H1 (cell line): ENCODE measurements at regions not wholly inside any gene's neighbourhood (a gene's known extent, or its start where the extent isn't known, plus 50 kb on each side); places are given as distances from the start of the nearest gene placed in this dataset.

Source experiments
- CTCF ChIA-PET: fragments of 300-600 bp; sonication (Branson Sonifier 250); formaldehyde crosslinking; loops from one replicate; lab custom pipeline; 2021; ENCODE audit not compliant: partially characterized antibody; lab: Charles Lee
- POLR2A ChIA-PET: fragments of 300-600 bp; sonication (Branson Sonifier 250); formaldehyde crosslinking; loops from one replicate; lab custom pipeline; 2021; ENCODE audit warnings: inconsistent platforms; ENCODE audit not compliant: partially characterized antibody; lab: Charles Lee
- DNase-seq, 2 experiments: peaks; one replicate each; pipeline versions ENCODE4 v3.0.0 to v3.0.0-alpha.2; 2010 to 2022; ENCODE audit warnings: low spot score in 2 of 2, low read depth in 1 of 2, mixed read lengths in 1 of 2
- FAIRE-seq: peaks from 2 replicates; lab custom pipeline; 2011; peaks lifted over from hg19 to GRCh38; lab: Jason Lieb, UNC
- H2AFZ ChIP-seq: 2 replicates; pipeline ENCODE4 v1.8.1; 2012; ENCODE audit warnings: low read length, inconsistent platforms
- H2AK5ac ChIP-seq: 2 replicates; pipeline ENCODE4 v1.6.1; 2013; ENCODE audit warnings: low read depth, low read length
- H2BK120ac ChIP-seq: replicated peaks from 2 replicates; pipeline ENCODE3; 2013; ENCODE audit warnings: low read depth, low read length, inconsistent platforms
- H2BK12ac ChIP-seq: 2 replicates; pipeline ENCODE4 v1.6.1; 2013; ENCODE audit warnings: low read depth, low read length
- H2BK15ac ChIP-seq: 2 replicates; pipeline ENCODE4 v1.6.1; 2013; ENCODE audit warnings: low read length
- H2BK20ac ChIP-seq: 2 replicates; pipeline ENCODE4 v1.6.1; 2013; ENCODE audit warnings: low read length
- H2BK5ac ChIP-seq: 2 replicates; pipeline ENCODE4 v1.6.1; 2013; ENCODE audit warnings: low read depth, low read length
- H3K14ac ChIP-seq: 2 replicates; pipeline ENCODE4 v1.6.1; 2013; ENCODE audit warnings: inconsistent platforms; ENCODE audit not compliant: insufficient read length
- H3K18ac ChIP-seq: 2 replicates; pipeline ENCODE4 v1.6.1; 2013; ENCODE audit warnings: low read length; ENCODE audit errors: extremely low read depth
- H3K23ac ChIP-seq: 2 replicates; pipeline ENCODE4 v1.6.1; 2013; ENCODE audit warnings: inconsistent platforms; ENCODE audit not compliant: insufficient read length
- H3K23me2 ChIP-seq: 2 replicates; pipeline ENCODE4 v1.6.1; 2013; ENCODE audit warnings: low read depth, low read length
- H3K27ac ChIP-seq: 2 replicates; pipeline ENCODE4 v1.6.1; 2011; ENCODE audit warnings: low read depth, low read length, inconsistent platforms
- H3K27me3 ChIP-seq, 4 experiments: replicated peaks in 1 of 4; 1 replicate in 1 of 4; 2 replicates in 3 of 4; pipeline versions ENCODE4 v1.6.1 to v1.8.1; 2011 to 2013; ENCODE audit warnings: low read length in 3 of 4, mild to moderate bottlenecking in 3 of 4, inconsistent platforms in 2 of 4, mixed read lengths in 2 of 4, moderate library complexity in 1 of 4; ENCODE audit not compliant: control insufficient read depth in 3 of 4, insufficient read depth in 3 of 4; ENCODE audit errors: extremely low read depth in 1 of 4
- H3K36me3 ChIP-seq, 4 experiments: 2 replicates each; pipeline versions ENCODE4 v1.6.1 to v1.8.1; 2011 to 2013; ENCODE audit warnings: mild to moderate bottlenecking in 4 of 4, low read length in 3 of 4, moderate library complexity in 2 of 4, control low read depth in 1 of 4, inconsistent platforms in 1 of 4; ENCODE audit not compliant: insufficient read depth in 4 of 4, control insufficient read depth in 2 of 4
- H3K4ac ChIP-seq: replicated peaks from 2 replicates; pipeline ENCODE3; 2013; ENCODE audit warnings: low read length, low read depth, mixed read lengths, inconsistent platforms; ENCODE audit not compliant: insufficient read length
- H3K4me1 ChIP-seq, 4 experiments: replicated peaks in 1 of 4; 1 replicate in 1 of 4; 2 replicates in 3 of 4; pipeline versions ENCODE4 v1.6.1 to v1.8.1; 2011 to 2013; ENCODE audit warnings: low read length in 3 of 4, inconsistent platforms in 2 of 4, mixed read lengths in 1 of 4; ENCODE audit not compliant: insufficient read depth in 4 of 4, control insufficient read depth in 3 of 4
- H3K4me2 ChIP-seq, 2 experiments: 2 replicates each; pipeline versions ENCODE4 v1.6.1 to v1.8.1; 2011 to 2013; ENCODE audit warnings: low read depth in 2 of 2, low read length in 2 of 2, control low read depth in 1 of 2, inconsistent platforms in 1 of 2, mild to moderate bottlenecking in 1 of 2; ENCODE audit not compliant: insufficient read depth in 1 of 2
- H3K4me3 ChIP-seq, 4 experiments: fragments of 200-600, 300-600 bp in 1 of 4; sonication (generic), shearing (Covaris generic), sonication (Bioruptor Twin) in 1 of 4; 2 replicates each; pipeline versions ENCODE4 v1.5.1 to v1.8.1; 2011 to 2016; ENCODE audit warnings: low read length in 4 of 4, low read depth in 3 of 4, control low read depth in 2 of 4, inconsistent platforms in 2 of 4, mild to moderate bottlenecking in 2 of 4, mixed read lengths in 1 of 4, moderate library complexity in 1 of 4; ENCODE audit not compliant: insufficient read depth in 2 of 4; ENCODE audit errors: extremely low read depth in 1 of 4
- H3K56ac ChIP-seq: replicated peaks from 2 replicates; pipeline ENCODE3; 2013; ENCODE audit warnings: low read depth, mild to moderate bottlenecking, mixed read lengths, low read length, inconsistent platforms; ENCODE audit not compliant: insufficient read length
- H3K79me1 ChIP-seq: 2 replicates; pipeline ENCODE4 v1.6.1; 2013; ENCODE audit warnings: low read depth, low read length, control low read depth
- H3K79me2 ChIP-seq, 2 experiments: 2 replicates each; pipeline versions ENCODE4 v1.6.1 to v1.8.1; 2012 to 2013; ENCODE audit warnings: low read length in 2 of 2, mild to moderate bottlenecking in 2 of 2, inconsistent platforms in 1 of 2; ENCODE audit not compliant: insufficient read depth in 2 of 2, control insufficient read depth in 1 of 2
- H3K9ac ChIP-seq, 4 experiments: replicated peaks in 1 of 4; 1 replicate in 1 of 4; 2 replicates in 3 of 4; pipeline versions ENCODE4 v1.6.1 to v1.8.1; 2011 to 2013; ENCODE audit warnings: low read depth in 3 of 4, low read length in 3 of 4, control low read depth in 2 of 4, mild to moderate bottlenecking in 2 of 4, moderate library complexity in 2 of 4, inconsistent platforms in 1 of 4; ENCODE audit errors: extremely low read depth in 1 of 4
- H3K9me3 ChIP-seq, 2 experiments: 2 replicates each; pipeline versions ENCODE4 v1.6.1 to v1.8.1; 2012 to 2013; ENCODE audit warnings: mild to moderate bottlenecking in 2 of 2, moderate library complexity in 2 of 2, control low read depth in 1 of 2, inconsistent platforms in 1 of 2, low read depth in 1 of 2, low read length in 1 of 2, mixed read lengths in 1 of 2; ENCODE audit not compliant: insufficient read depth in 2 of 2
- H4K20me1 ChIP-seq, 2 experiments: replicated peaks in 1 of 2; 2 replicates each; pipeline versions ENCODE3 to v1.8.1; 2011 to 2013; ENCODE audit warnings: inconsistent platforms in 2 of 2, low read length in 2 of 2, mild to moderate bottlenecking in 1 of 2; ENCODE audit not compliant: insufficient read depth in 2 of 2, control insufficient read depth in 1 of 2
- H4K5ac ChIP-seq: 2 replicates; pipeline ENCODE4 v1.6.1; 2013; ENCODE audit warnings: low read length, low read depth, mixed read lengths, inconsistent platforms; ENCODE audit not compliant: insufficient read length
- H4K8ac ChIP-seq: 2 replicates; pipeline ENCODE4 v1.8.0; 2013; ENCODE audit warnings: mild to moderate bottlenecking, moderate library complexity, low read length, inconsistent platforms; ENCODE audit not compliant: insufficient read depth; ENCODE audit errors: extremely low read depth
- H4K91ac ChIP-seq: replicated peaks from 2 replicates; pipeline ENCODE3; 2013; ENCODE audit warnings: low read length, mixed read lengths, inconsistent platforms; ENCODE audit not compliant: insufficient read length
- CTCF ChIP-seq, 3 experiments: IDR thresholded peaks; 1 replicate in 2 of 3; 2 replicates in 1 of 3; pipeline versions ENCODE4 v1.5.1 to v1.6.1; 2011; ENCODE audit warnings: low read length in 3 of 3, mild to moderate bottlenecking in 3 of 3, inconsistent platforms in 2 of 3, low read depth in 1 of 3, moderate library complexity in 1 of 3; ENCODE audit not compliant: insufficient read depth in 1 of 3; ENCODE audit errors: control extremely low read depth in 1 of 3
- POLR2AphosphoS5 ChIP-seq: IDR thresholded peaks from 2 replicates; pipeline ENCODE4 v1.6.1; 2011; ENCODE audit warnings: low read depth, low read length
- SIX5 ChIP-seq: IDR thresholded peaks from 2 replicates; pipeline ENCODE4 v1.6.1; 2011; ENCODE audit warnings: mild to moderate bottlenecking, low read depth, low read length
- SP1 ChIP-seq: IDR thresholded peaks from 2 replicates; pipeline ENCODE4 v1.6.1; 2011; ENCODE audit warnings: low read depth, low read length
- SP2 ChIP-seq: IDR thresholded peaks from 2 replicates; pipeline ENCODE4 v1.6.1; 2012; ENCODE audit warnings: mild to moderate bottlenecking, low read length, inconsistent platforms
- SUZ12 ChIP-seq: fragments of 200-600 bp; sonication (generic); IDR thresholded peaks from 2 replicates; pipeline ENCODE4 v1.6.1; 2012; ENCODE audit warnings: mild to moderate bottlenecking, inconsistent platforms, low read length, moderate library complexity, mixed read lengths
- WGBS, 2 experiments: shearing (Covaris generic) in 1 of 2; methylation state at CpG; one replicate each; pipeline versions ENCODE4 v1.1.6 to v1.1.7; 2013 to 2015; ENCODE audit warnings: low lambda C conversion rate in 2 of 2, mixed read lengths in 2 of 2, inconsistent platforms in 1 of 2, low coverage in 1 of 2, missing lambda C conversion rate in 1 of 2; ENCODE audit not compliant: insufficient replicate concordance in 2 of 2, insufficient coverage in 1 of 2, insufficient read length in 1 of 2; ENCODE audit errors: extremely low coverage in 1 of 2, missing lambda C conversion rate in 1 of 2; 5-methylcytosine and 5-hydroxymethylcytosine counted together

- 97% methylated on average over 4 of the region's 4 CpGs; no CpG with 5 or more reads in 1 of the 2 experiments for WGBS, 2 experiments
- no peak for FAIRE-seq
- DNase-seq, result no peak
- no peak overlapping the region for H3K23ac ChIP-seq
- H3K9me3 ChIP-seq, result no peaks in the 10 kb centered on the region
- H2BK12ac ChIP-seq, result no peak overlapping the region
- no peak overlapping the region for H3K4me3 ChIP-seq
- CTCF ChIA-PET, result interaction anchor here (0.7 kb wide), 1 partner anchor 144 kb away, joined by 3 read pairs; no protein-coding TSS in a partner anchor
- no peak overlapping the region for H2BK15ac ChIP-seq
- H3K14ac ChIP-seq, result no peak overlapping the region
- no peaks in the 10 kb centered on the region for H3K27me3 ChIP-seq
- no peak overlapping the region for H3K4me2 ChIP-seq
- no peak overlapping the region for H2AK5ac ChIP-seq
- H3K27ac ChIP-seq, result no peak overlapping the region
- H4K8ac ChIP-seq, result no peak overlapping the region
- H2BK20ac ChIP-seq, result no peak overlapping the region
- H3K4me1 ChIP-seq, result no peaks in the 10 kb centered on the region
- POLR2A ChIA-PET, result no interaction called here
- H2BK5ac ChIP-seq, result no peak overlapping the region
- H3K79me2 ChIP-seq, result no peaks in the 10 kb centered on the region
- no peaks in the 10 kb centered on the region for H3K79me1 ChIP-seq
- H4K91ac ChIP-seq, result no peak overlapping the region
- H2AFZ ChIP-seq, result no peak overlapping the region
- H3K4ac ChIP-seq, result no peak overlapping the region
- H3K36me3 ChIP-seq, result no peaks in the 10 kb centered on the region
- H3K56ac ChIP-seq, result no peak overlapping the region
- H3K9ac ChIP-seq, result no peak overlapping the region
- no peaks in the 10 kb centered on the region for H3K23me2 ChIP-seq
- no peak overlapping the region for H2BK120ac ChIP-seq
- TF ChIP-seq SP1, result no peak
- TF ChIP-seq POLR2AphosphoS5, result no peak
- no peak for TF ChIP-seq SUZ12
- TF ChIP-seq SP2, result no peak
- TF ChIP-seq CTCF (IDR thresholded peaks at IDR 0.05; ENCODE audit: control extremely low read depth in 1 of 3, insufficient read depth in 1 of 3, low read depth in 1 of 3, low read length in 3 of 3), result no peak
- TF ChIP-seq SIX5, result no peak
- H4K20me1 ChIP-seq, result no peaks in the 10 kb centered on the region
- no peak overlapping the region for H3K18ac ChIP-seq
- H4K5ac ChIP-seq, result no peak overlapping the region
Observed at GRCh38 chr5:116842514-116842961, 267.9 kb upstream of the SEMA6A start.
